HepG2 (cell line): ENCODE measurements at regions not wholly inside any gene's neighbourhood (a gene's known extent, or its start where the extent isn't known, plus 50 kb on each side); places are given as distances from the start of the nearest gene placed in this dataset.

Experiments
- AGO2 ChIP-seq: fragments of 200-400 bp; formaldehyde crosslinking; optimal IDR thresholded peaks from 2 replicates; pipeline ENCODE3; 2017; ENCODE audit warnings: mild to moderate bottlenecking, low read depth, low read length, moderate library complexity
- FOXP1 ChIP-seq, 2 experiments: fragments of 450-650 bp in 1 of 2; IDR thresholded peaks; 2 replicates each; pipeline ENCODE4 v1.6.1; 2017 to 2018; ENCODE audit warnings: antibody characterized with exemption in 1 of 2
- GABPA ChIP-seq, 2 experiments: IDR thresholded peaks; 2 replicates each; pipeline ENCODE4 v1.6.1; 2011 to 2016; ENCODE audit warnings: low read depth in 2 of 2, low read length in 1 of 2, missing biosample characterization in 1 of 2, missing genetic modification characterization in 1 of 2
- MAFF ChIP-seq: IDR thresholded peaks from 2 replicates; pipeline ENCODE4 v1.6.1; 2011; ENCODE audit warnings: low read depth, low read length, improper control_type of control experiment
- NFE2L2 ChIP-seq: fragments of 150-350 bp; IDR thresholded peaks from 2 replicates; pipeline ENCODE4 v1.6.1; 2014; ENCODE audit warnings: low read length
- PITX1 ChIP-seq: sonication (generic); formaldehyde crosslinking; IDR thresholded peaks from 2 replicates; pipeline ENCODE4 v1.5.1; 2020; ENCODE audit warnings: mild to moderate bottlenecking, missing genetic modification reagents
- REL ChIP-seq: sonication (generic); formaldehyde crosslinking; conservative IDR thresholded peaks from 2 replicates; pipeline ENCODE4 v1.8.0; 2022; ENCODE audit warnings: mild to moderate bottlenecking, missing genetic modification reagents, moderate library complexity
- SNRNP70 ChIP-seq: fragments of 200-400 bp; formaldehyde crosslinking; IDR thresholded peaks from 2 replicates; pipeline ENCODE4 v1.6.1; 2017; ENCODE audit warnings: mild to moderate bottlenecking, low read depth, low read length, moderate library complexity
- ZFP37 ChIP-seq: sonication (generic); formaldehyde crosslinking; IDR thresholded peaks from 2 replicates; pipeline ENCODE4 v1.4.0; 2020; ENCODE audit warnings: missing genetic modification reagents, borderline replicate concordance
- ZKSCAN1 ChIP-seq: fragments of 150-350 bp; IDR thresholded peaks from 2 replicates; pipeline ENCODE4 v1.6.1; 2014; ENCODE audit warnings: low read length
- ZNF256 ChIP-seq: sonication (generic); formaldehyde crosslinking; conservative IDR thresholded peaks from 2 replicates; pipeline ENCODE4 v1.4.0; 2020; ENCODE audit warnings: missing genetic modification reagents
- ZNF317 ChIP-seq: sonication (generic); formaldehyde crosslinking; IDR thresholded peaks from 2 replicates; pipeline ENCODE4 v1.5.0; 2020; ENCODE audit warnings: mild to moderate bottlenecking, missing genetic modification reagents
- ZNF383 ChIP-seq: sonication (generic); formaldehyde crosslinking; IDR thresholded peaks from 2 replicates; pipeline ENCODE4 v1.4.0; 2020; ENCODE audit warnings: missing genetic modification reagents, mild to moderate bottlenecking, borderline replicate concordance
- ZNF496 ChIP-seq: sonication (generic); formaldehyde crosslinking; IDR thresholded peaks from 2 replicates; pipeline ENCODE4 v1.8.1; 2023; ENCODE audit warnings: mild to moderate bottlenecking, moderate library complexity, missing genetic modification reagents; ENCODE audit not compliant: insufficient replicate concordance
- ZNF501 ChIP-seq: sonication (generic); formaldehyde crosslinking; IDR thresholded peaks from 2 replicates; pipeline ENCODE4 v1.5.1; 2020; ENCODE audit warnings: mild to moderate bottlenecking, moderate library complexity, missing genetic modification reagents
- ZNF652 ChIP-seq: IDR thresholded peaks from 2 replicates; pipeline ENCODE4 v1.6.1; 2016; ENCODE audit warnings: low read depth, borderline replicate concordance
- ZNF746 ChIP-seq: sonication (generic); formaldehyde crosslinking; IDR thresholded peaks from 2 replicates; pipeline ENCODE4 v1.8.0; 2022; ENCODE audit warnings: mild to moderate bottlenecking, missing genetic modification reagents
- ZNF775 ChIP-seq: sonication (generic); formaldehyde crosslinking; IDR thresholded peaks from 2 replicates; pipeline ENCODE4 v1.4.0; 2020; ENCODE audit warnings: missing genetic modification reagents, mild to moderate bottlenecking, moderate library complexity, borderline replicate concordance
- TF ChIP-seq, protein P1 (sequence below): sonication (generic); formaldehyde crosslinking; IDR thresholded peaks from 2 replicates; pipeline ENCODE4 v1.4.0; 2020; ENCODE audit warnings: missing genetic modification reagents
- TF ChIP-seq, protein P2 (sequence below): sonication (generic); formaldehyde crosslinking; IDR thresholded peaks from 2 replicates; pipeline ENCODE4 v1.5.0; 2020; ENCODE audit warnings: missing genetic modification reagents
- TF ChIP-seq, protein P3 (sequence below): sonication (generic); formaldehyde crosslinking; IDR thresholded peaks from 2 replicates; pipeline ENCODE4 v1.4.0; 2020; ENCODE audit warnings: missing genetic modification reagents
- TF ChIP-seq, protein P4 (sequence below): sonication (generic); formaldehyde crosslinking; IDR thresholded peaks from 2 replicates; pipeline ENCODE4 v1.9.0; 2021; ENCODE audit warnings: missing genetic modification reagents, borderline replicate concordance
- TF ChIP-seq, protein P5 (sequence below): sonication (generic); formaldehyde crosslinking; IDR thresholded peaks from 2 replicates; pipeline ENCODE4 v1.5.0; 2020; ENCODE audit warnings: missing genetic modification reagents

DNA sequence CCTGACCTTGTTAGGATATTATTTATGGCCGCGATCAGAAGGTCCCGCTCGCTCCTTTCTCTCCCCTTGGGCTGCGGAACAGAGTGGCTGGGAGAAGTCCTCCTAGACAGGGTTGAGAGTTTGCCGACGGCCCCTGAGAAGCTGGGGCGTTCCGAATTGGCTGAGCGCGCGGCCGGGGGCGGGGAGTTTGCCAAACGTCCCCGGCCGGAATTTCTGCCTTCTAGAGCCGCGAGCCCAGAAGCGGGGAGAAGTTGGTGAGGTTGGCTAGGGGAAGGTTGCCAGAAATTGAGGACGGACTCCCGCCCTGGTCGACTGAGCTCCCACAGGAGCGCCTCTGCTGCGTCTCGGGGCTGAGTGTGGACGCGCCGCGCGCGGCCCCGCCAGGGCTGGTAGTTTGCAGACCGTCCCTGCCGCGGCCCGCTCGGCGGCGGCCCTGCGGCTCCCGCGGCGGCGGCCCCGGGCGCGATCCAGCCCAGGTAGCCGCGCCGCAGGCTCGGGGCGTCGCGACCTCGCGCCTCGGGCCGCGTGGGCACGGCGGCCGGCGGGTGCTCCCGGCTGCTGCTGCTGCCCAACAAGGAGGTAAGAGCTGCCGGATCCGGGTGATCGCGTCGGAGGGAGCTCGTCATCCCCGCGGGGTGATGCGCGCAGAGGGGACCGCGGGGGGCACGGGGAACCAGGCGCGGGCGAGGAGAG is 134.0 kb upstream of the MGAT5 start (continued):
- TF ChIP-seq, protein P1, sequence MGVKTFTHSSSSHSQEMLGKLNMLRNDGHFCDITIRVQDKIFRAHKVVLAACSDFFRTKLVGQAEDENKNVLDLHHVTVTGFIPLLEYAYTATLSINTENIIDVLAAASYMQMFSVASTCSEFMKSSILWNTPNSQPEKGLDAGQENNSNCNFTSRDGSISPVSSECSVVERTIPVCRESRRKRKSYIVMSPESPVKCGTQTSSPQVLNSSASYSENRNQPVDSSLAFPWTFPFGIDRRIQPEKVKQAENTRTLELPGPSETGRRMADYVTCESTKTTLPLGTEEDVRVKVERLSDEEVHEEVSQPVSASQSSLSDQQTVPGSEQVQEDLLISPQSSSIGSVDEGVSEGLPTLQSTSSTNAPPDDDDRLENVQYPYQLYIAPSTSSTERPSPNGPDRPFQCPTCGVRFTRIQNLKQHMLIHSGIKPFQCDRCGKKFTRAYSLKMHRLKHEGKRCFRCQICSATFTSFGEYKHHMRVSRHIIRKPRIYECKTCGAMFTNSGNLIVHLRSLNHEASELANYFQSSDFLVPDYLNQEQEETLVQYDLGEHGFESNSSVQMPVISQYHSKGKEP (CRISPR knock-in tag), result no peak
- TF ChIP-seq ZKSCAN1 (no peak), ZNF383 (peak; percentile 88; the same call in 1 of the 2 replicates), ZNF317 (CRISPR knock-in tag) (peak; percentile 70; the same call in 1 of the 2 replicates), ZFP37 (CRISPR knock-in tag) (0 out of 2 replicates have a peak, but pooled peaks have one; percentile 41), GABPA (IDR thresholded peaks at IDR 0.05; ENCODE audit: low read depth, low read length) (no peak), GABPA (CRISPR knock-in tag; IDR thresholded peaks at IDR 0.05; ENCODE audit: low read depth) (0 out of 2 replicates have a peak, but pooled peaks have one; percentile 12), AGO2 (no peak), ZNF496 (no peak), PITX1 (CRISPR knock-in tag) (no peak; the same call in 1 of the 2 replicates), REL (no peak), ZNF775 (peak; percentile 90; the same call in 1 of the 2 replicates), ZNF256 (CRISPR knock-in tag) (0 out of 2 replicates have a peak, but pooled peaks have one; percentile 67), SNRNP70 (no peak), ZNF746 (CRISPR knock-in tag) (no peak), ZNF501 (CRISPR knock-in tag) (peak; percentile 68), NFE2L2 (no peak), MAFF (no peak), ZNF652 (no peak), FOXP1 (IDR thresholded peaks at IDR 0.05) (no peak), FOXP1 (CRISPR knock-in tag; IDR thresholded peaks at IDR 0.05) (no peak)
- TF ChIP-seq, protein P2, sequence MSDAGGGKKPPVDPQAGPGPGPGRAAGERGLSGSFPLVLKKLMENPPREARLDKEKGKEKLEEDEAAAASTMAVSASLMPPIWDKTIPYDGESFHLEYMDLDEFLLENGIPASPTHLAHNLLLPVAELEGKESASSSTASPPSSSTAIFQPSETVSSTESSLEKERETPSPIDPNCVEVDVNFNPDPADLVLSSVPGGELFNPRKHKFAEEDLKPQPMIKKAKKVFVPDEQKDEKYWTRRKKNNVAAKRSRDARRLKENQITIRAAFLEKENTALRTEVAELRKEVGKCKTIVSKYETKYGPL (CRISPR knock-in tag), result no peak
- TF ChIP-seq, protein P3, sequence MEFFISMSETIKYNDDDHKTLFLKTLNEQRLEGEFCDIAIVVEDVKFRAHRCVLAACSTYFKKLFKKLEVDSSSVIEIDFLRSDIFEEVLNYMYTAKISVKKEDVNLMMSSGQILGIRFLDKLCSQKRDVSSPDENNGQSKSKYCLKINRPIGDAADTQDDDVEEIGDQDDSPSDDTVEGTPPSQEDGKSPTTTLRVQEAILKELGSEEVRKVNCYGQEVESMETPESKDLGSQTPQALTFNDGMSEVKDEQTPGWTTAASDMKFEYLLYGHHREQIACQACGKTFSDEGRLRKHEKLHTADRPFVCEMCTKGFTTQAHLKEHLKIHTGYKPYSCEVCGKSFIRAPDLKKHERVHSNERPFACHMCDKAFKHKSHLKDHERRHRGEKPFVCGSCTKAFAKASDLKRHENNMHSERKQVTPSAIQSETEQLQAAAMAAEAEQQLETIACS (CRISPR knock-in tag), result peak; percentile 94
- TF ChIP-seq, protein P4, sequence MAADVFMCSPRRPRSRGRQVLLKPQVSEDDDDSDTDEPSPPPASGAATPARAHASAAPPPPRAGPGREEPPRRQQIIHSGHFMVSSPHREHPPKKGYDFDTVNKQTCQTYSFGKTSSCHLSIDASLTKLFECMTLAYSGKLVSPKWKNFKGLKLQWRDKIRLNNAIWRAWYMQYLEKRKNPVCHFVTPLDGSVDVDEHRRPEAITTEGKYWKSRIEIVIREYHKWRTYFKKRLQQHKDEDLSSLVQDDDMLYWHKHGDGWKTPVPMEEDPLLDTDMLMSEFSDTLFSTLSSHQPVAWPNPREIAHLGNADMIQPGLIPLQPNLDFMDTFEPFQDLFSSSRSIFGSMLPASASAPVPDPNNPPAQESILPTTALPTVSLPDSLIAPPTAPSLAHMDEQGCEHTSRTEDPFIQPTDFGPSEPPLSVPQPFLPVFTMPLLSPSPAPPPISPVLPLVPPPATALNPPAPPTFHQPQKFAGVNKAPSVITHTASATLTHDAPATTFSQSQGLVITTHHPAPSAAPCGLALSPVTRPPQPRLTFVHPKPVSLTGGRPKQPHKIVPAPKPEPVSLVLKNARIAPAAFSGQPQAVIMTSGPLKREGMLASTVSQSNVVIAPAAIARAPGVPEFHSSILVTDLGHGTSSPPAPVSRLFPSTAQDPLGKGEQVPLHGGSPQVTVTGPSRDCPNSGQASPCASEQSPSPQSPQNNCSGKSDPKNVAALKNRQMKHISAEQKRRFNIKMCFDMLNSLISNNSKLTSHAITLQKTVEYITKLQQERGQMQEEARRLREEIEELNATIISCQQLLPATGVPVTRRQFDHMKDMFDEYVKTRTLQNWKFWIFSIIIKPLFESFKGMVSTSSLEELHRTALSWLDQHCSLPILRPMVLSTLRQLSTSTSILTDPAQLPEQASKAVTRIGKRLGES (CRISPR knock-in tag), result 0 out of 2 replicates have a peak, but pooled peaks have one; percentile 43
- TF ChIP-seq, protein P5, sequence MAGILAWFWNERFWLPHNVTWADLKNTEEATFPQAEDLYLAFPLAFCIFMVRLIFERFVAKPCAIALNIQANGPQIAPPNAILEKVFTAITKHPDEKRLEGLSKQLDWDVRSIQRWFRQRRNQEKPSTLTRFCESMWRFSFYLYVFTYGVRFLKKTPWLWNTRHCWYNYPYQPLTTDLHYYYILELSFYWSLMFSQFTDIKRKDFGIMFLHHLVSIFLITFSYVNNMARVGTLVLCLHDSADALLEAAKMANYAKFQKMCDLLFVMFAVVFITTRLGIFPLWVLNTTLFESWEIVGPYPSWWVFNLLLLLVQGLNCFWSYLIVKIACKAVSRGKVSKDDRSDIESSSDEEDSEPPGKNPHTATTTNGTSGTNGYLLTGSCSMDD (CRISPR knock-in tag), result no peak
